NCI-H2227 (cell line): ENCODE measurements at regions not wholly inside any gene's neighbourhood (a gene's known extent, or its start where the extent isn't known, plus 50 kb on each side); places are given as distances from the start of the nearest gene placed in this dataset.

Experiments used
- DNase-seq: peaks from one replicate; lab custom pipeline; 2025; ENCODE audit not compliant: unreplicated experiment; lab: John Stamatoyannopoulos, UW

DNA sequence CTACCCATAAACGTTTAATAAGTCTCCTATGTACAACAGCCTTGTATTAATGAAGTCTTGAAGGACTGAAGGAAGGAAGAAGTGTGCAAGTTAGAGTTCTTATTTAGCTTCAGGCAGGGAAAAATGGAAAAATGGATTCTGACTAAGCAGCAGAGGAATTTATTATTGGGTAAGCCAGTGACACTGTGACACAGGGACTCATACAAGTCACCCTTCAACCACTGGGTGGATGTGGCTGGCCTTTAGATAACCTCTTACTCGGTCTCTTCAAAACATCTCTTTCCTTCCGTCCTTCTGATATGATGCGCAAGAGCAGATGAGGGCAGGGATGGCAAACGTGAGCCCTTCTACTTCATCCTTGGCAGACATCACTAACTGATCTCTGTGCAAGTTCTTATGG is 145.6 kb downstream of the DHX35 start:
- no peak for DNase-seq

DNA sequence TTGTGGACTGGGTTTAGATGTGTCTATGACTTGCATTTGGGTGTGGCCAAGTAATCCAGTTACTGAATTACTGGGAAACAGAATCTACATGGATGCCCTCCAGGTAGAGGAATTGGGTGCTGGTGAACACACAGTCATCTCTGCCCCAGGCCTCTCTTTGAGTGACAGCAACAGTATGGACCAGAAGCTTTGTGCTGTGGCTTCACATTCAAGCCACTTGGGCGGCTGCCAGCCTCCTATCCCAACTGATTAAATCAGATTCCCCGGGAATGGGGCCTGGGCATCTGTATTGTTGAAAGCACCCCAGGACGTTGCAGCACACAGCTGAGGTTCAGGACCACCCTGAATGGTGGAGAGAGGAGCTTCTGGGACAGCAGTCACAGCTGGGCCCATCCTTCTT is 144.6 kb downstream of the DHX35 start:
- no peak for DNase-seq

DNA sequence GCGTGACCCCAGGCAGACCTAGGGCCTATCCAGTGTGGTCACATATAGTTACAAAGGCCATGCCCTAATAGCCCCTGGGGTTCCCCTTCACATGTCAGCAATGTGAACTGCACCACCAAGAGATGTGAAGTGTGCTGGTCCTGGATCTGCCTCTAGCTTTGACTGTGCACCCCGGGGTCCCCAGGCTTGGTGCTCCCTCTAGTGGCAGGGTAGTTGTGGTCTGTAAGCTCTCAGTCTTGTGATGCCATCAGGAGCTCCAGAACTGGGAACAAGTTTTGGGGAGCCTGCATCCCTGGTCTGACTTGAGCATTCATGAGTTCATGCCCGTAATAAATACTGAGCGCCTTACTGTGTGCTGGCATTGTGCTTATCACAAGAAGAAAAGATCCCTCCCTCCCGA is 143.4 kb downstream of the DHX35 start:
- no peak for DNase-seq

DNA sequence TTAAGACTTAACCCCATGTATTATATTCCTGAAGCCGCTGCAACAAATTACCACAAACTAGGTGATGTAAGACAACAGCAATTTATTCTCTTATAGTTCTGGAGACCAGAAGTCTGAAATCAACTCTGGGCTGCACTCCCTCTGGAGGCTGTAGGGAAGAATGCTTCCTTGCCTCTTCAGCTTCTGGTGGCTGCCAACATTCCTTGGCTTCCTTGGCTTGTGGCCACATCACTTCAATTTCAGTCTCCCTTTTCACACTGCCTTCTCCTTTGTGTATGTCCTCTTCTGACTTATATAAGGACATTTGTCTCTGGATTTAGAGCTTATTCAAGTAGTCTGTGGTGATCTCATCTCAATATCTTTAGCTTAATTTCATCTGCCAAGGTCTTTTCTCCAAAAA is 141.6 kb downstream of the DHX35 start:
- DNase-seq: no peak

GRCh38 chr20:39103305-39103704 is 141.2 kb downstream of the DHX35 start:
- no peak for DNase-seq

GRCh38 chr20:39101895-39102294 is 139.8 kb downstream of the DHX35 start:
- DNase-seq: no peak

GRCh38 chr20:39100691-39101090 is 138.5 kb downstream of the DHX35 start:
- no peak for DNase-seq

GRCh38 chr20:39097889-39098288 is 135.7 kb downstream of the DHX35 start:
- DNase-seq: no peak

DNA sequence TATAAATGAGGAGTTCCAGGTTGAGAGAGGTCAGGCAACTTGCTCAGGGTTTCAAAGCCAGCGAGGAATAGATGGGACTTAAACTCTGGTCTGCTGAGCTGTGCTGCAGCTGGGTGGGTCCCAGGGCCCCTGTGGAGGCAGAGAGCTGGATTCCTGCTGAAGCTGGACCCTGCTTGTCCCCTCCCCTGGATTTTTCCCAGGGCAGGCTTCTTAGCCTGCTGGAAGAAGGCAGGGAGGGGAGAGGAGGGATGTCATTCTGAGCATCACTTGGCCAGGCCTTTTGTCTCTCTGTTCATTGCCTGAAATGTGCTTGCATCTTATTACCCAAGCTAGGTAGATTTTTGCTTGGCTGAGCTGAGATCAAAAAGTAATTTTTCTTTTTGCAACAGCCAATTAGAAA is 133.7 kb downstream of the DHX35 start:
- DNase-seq: no peak

DNA sequence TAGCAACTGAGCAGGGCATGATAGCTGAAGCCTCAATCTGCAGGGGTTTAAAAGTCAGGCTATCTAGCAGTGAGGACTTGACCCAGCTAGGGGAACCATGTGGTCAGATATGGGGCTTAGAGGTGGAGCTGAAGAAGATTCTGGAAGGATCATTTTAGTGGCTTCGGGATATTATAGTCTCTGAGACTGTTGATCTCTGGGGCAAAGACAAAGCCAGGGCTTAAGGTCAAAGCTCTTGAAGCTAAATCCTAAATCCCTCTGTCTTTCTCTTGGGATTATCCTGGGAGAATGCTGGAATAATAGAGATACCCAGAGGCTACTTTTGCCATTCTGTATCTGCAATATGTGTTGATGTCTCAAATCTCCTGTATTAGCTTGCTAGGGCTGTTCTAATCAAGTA is 132.2 kb downstream of the DHX35 start:
- DNase-seq: no peak

DNA sequence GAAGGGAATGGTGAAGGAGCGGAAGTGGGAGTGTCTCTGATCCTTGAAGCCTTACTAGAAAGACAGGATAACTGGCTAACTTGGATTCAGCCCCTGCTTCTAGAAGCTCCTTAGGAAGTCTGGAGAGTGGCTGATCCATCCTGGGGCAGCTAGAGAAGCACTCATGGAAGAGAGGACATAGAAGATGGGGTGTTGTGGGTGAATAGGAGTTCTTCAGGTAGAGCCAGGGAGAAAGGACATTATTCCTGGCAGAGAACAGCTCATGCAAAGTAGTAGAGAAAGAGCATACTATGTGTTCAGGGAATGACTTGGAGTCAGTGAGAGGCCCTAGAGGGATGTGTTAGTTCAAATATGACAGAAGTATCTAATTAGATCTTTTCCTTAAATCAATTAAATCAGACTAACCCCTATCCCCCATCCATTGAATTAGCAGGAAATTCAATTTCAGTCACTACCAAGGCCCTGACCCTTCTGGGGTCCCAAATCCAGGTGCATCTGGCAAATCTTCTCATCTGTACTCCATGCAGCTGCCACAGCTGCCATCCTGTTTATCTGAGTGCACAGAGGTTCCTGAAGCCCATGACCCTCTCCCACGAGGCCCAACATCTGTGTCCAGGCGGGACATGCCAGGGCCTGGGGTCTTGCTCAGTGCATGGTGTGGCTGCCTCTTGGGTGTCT is 130.7 kb downstream of the DHX35 start:
- DNase-seq: no peak

DNA sequence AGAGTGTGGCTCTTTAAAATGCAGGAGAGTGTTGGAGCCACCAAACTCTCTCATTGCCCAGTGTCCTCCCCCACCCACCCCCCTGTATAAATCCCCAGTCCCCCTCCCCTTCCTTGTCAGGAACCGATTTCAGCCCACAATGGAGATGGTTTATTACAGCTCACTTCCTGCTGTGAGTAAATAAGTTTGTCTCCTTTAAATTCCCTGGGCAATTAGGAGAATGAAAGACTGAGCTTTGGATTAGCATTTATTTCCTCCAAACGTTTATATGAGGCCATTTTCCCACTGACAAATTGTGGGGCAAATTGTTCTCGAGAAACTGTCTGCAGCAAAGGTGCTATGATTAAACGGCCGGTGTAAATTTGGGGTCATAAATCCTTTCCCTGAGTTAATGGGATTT is 128.8 kb downstream of the DHX35 start:
- DNase-seq: peak; percentile 19

DNA sequence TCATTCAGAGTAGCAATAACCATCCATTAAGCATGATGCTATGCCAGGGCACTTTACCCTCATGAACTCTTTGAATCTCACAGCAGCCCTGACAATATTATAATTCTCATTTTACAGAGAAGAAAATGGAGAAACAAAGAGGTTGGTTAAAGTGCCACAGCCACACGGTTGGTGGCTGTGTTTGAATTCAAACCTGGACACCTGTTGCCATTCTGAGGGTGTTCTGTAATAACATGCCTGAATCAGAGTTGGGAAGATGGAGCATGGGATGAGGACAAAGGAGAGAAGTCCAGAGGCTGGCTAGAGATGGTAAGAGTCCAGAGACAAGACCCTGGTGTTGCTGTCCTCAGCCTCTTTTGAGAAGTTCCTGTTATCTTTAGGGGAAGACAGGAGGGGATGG is 127.7 kb downstream of the DHX35 start:
- no peak for DNase-seq
